Activated CD8-positive, alpha-beta T cell treated with anti-CD3 and anti-CD28 coated beads, Interleukin-2, amount 10 ng/mL, durations not matched to agents 7 days and 5 days (primary cell): ENCODE measurements at regions not wholly inside any gene's neighbourhood (a gene's known extent, or its start where the extent isn't known, plus 50 kb on each side); places are given as distances from the start of the nearest gene placed in this dataset.

ENCODE experiments used
- ATAC-seq: fragments of 150-1000 bp; cut with Tn5 transposase; one replicate; pipeline ENCODE4 v1.10.0; 2021; ENCODE audit warnings: moderate library complexity
- CTCF ChIA-PET: fragments of 350-600 bp; sonication (Branson Sonifier 250); formaldehyde crosslinking; loops from one replicate; lab custom pipeline; 2021; ENCODE audit warnings: antibody characterized with exemption; lab: Charles Lee
- POLR2A ChIA-PET: fragments of 350-600 bp; sonication (Branson Sonifier 250); formaldehyde crosslinking; loops from one replicate; lab custom pipeline; 2021; ENCODE audit warnings: antibody characterized with exemption; lab: Charles Lee
- DNase-seq: peaks from one replicate; pipeline ENCODE4 v3.0.0-alpha.2; 2020
- H3K27ac Mint-ChIP-seq: one replicate; pipeline ENCODE4 v1.8.0; 2021; ENCODE audit warnings: mild to moderate bottlenecking, mixed read lengths
- H3K27me3 Mint-ChIP-seq: one replicate; pipeline ENCODE4 v1.8.0; 2021; ENCODE audit warnings: low read depth, mixed read lengths
- H3K36me3 Mint-ChIP-seq: one replicate; pipeline ENCODE4 v1.8.0; 2021; ENCODE audit warnings: low read depth, mixed read lengths
- H3K4me1 Mint-ChIP-seq: one replicate; pipeline ENCODE4 v1.8.0; 2021; ENCODE audit warnings: low read depth, mixed read lengths
- H3K4me3 Mint-ChIP-seq: one replicate; pipeline ENCODE4 v1.8.0; 2021; ENCODE audit warnings: mild to moderate bottlenecking, mixed read lengths
- H3K9me3 Mint-ChIP-seq: one replicate; pipeline ENCODE4 v1.8.0; 2022; ENCODE audit warnings: mixed read lengths; ENCODE audit not compliant: insufficient read depth

GRCh38 chr1:199129247-199129646 is 490.4 kb downstream of the PTPRC start:
- CTCF ChIA-PET, result no interaction called here
- H3K27me3 Mint-ChIP-seq, result peaks cover 5% of the 10 kb centered on the region
- POLR2A ChIA-PET, result no interaction called here
- peaks cover 8% of the 10 kb centered on the region for H3K9me3 Mint-ChIP-seq
- peaks cover 5% of the 10 kb centered on the region for H3K36me3 Mint-ChIP-seq
- no peak overlapping the region for H3K4me3 Mint-ChIP-seq
- H3K27ac Mint-ChIP-seq, result no peak overlapping the region
- no peak for ATAC-seq
- no peak for DNase-seq
- peaks cover 2% of the 10 kb centered on the region for H3K4me1 Mint-ChIP-seq

- ChIA-PET POLR2A (no interaction called here), CTCF (interaction anchor here (1.1 kb wide), 1 partner anchor 111 kb away, joined by 4 read pairs; no protein-coding TSS in a partner anchor)
- H3K9me3 Mint-ChIP-seq, result peaks cover 8% of the 10 kb centered on the region
- peaks cover 5% of the 10 kb centered on the region for H3K27me3 Mint-ChIP-seq
- DNase-seq (no peak), ATAC-seq (no peak)
- no peak overlapping the region for H3K27ac Mint-ChIP-seq
- peaks cover 5% of the 10 kb centered on the region for H3K36me3 Mint-ChIP-seq
- peaks cover 2% of the 10 kb centered on the region for H3K4me1 Mint-ChIP-seq
- no peak overlapping the region for H3K4me3 Mint-ChIP-seq
These were observed 493.2 kb downstream of the PTPRC start for GRCh38 chr1:199132006-199132405.

GRCh38 chr1:199135901-199136300 is 497.1 kb downstream of the PTPRC start:
- no peak for DNase-seq
- ChIA-PET POLR2A (no interaction called here), CTCF (no interaction called here)
- no peak for ATAC-seq
- Mint-ChIP-seq H3K36me3 (peaks cover 5% of the 10 kb centered on the region), H3K27me3 (no peaks in the 10 kb centered on the region), H3K4me3 (no peak overlapping the region), H3K4me1 (peaks cover 6% of the 10 kb centered on the region), H3K9me3 (peaks cover 8% of the 10 kb centered on the region), H3K27ac (no peak overlapping the region)

GRCh38 chr1:199138061-199138460 is 499.2 kb downstream of the PTPRC start:
- Mint-ChIP-seq H3K9me3 (no peaks in the 10 kb centered on the region), H3K27ac (no peak overlapping the region), H3K36me3 (no peaks in the 10 kb centered on the region), H3K27me3 (peaks cover 2% of the 10 kb centered on the region), H3K4me3 (no peak overlapping the region), H3K4me1 (peaks cover 4% of the 10 kb centered on the region)
- DNase-seq (no peak), ATAC-seq (no peak)
- CTCF ChIA-PET, result no interaction called here
- POLR2A ChIA-PET, result no interaction called here

- peaks cover 18% of the 10 kb centered on the region for H3K27me3 Mint-ChIP-seq
- DNase-seq (no peak), ATAC-seq (no peak)
- H3K36me3 Mint-ChIP-seq, result no peaks in the 10 kb centered on the region
- H3K4me3 Mint-ChIP-seq, result no peak overlapping the region
- CTCF ChIA-PET, result interaction anchor here (1.0 kb wide), 1 partner anchor 36 kb away, joined by 3 read pairs; no protein-coding TSS in a partner anchor
- POLR2A ChIA-PET, result interaction anchor here (0.6 kb wide), 1 partner anchor 272 kb away, joined by 4 read pairs; no protein-coding TSS in a partner anchor
- H3K27ac Mint-ChIP-seq, result no peak overlapping the region
- no peaks in the 10 kb centered on the region for H3K4me1 Mint-ChIP-seq
- H3K9me3 Mint-ChIP-seq, result no peaks in the 10 kb centered on the region
These were observed 510.8 kb downstream of the PTPRC start for GRCh38 chr1:199149591-199149990.

GRCh38 chr1:199150756-199151155 is 511.9 kb downstream of the PTPRC start:
- ATAC-seq (no peak), DNase-seq (no peak)
- Mint-ChIP-seq H3K4me3 (no peak overlapping the region), H3K9me3 (no peaks in the 10 kb centered on the region), H3K36me3 (no peaks in the 10 kb centered on the region), H3K4me1 (no peaks in the 10 kb centered on the region), H3K27ac (no peak overlapping the region), H3K27me3 (peaks cover 18% of the 10 kb centered on the region)
- CTCF ChIA-PET, result no interaction called here
- POLR2A ChIA-PET, result no interaction called here

- CTCF ChIA-PET, result interaction anchor here (1.5 kb wide), 1 partner anchor 12 kb away, joined by 4 read pairs; no protein-coding TSS in a partner anchor
- Mint-ChIP-seq H3K4me3 (no peak overlapping the region), H3K4me1 (no peaks in the 10 kb centered on the region), H3K27me3 (peaks cover 11% of the 10 kb centered on the region), H3K36me3 (no peaks in the 10 kb centered on the region), H3K27ac (no peak overlapping the region), H3K9me3 (no peaks in the 10 kb centered on the region)
- POLR2A ChIA-PET, result no interaction called here
- no peak for DNase-seq
- ATAC-seq, result no peak
These were observed 513.0 kb downstream of the PTPRC start for GRCh38 chr1:199151634-199152425.

GRCh38 chr1:199152676-199153075 is 513.8 kb downstream of the PTPRC start:
- no peak overlapping the region for H3K27ac Mint-ChIP-seq
- no peaks in the 10 kb centered on the region for H3K36me3 Mint-ChIP-seq
- H3K27me3 Mint-ChIP-seq, result peaks cover 10% of the 10 kb centered on the region
- CTCF ChIA-PET, result interaction anchor here (1.5 kb wide), 1 partner anchor 11 kb away, joined by 4 read pairs; no protein-coding TSS in a partner anchor
- no peaks in the 10 kb centered on the region for H3K9me3 Mint-ChIP-seq
- H3K4me3 Mint-ChIP-seq, result no peak overlapping the region
- ATAC-seq, result no peak
- H3K4me1 Mint-ChIP-seq, result no peaks in the 10 kb centered on the region
- POLR2A ChIA-PET, result no interaction called here
- DNase-seq, result no peak

GRCh38 chr1:199155166-199156019 is 516.6 kb downstream of the PTPRC start:
- POLR2A ChIA-PET, result no interaction called here
- Mint-ChIP-seq H3K9me3 (no peaks in the 10 kb centered on the region), H3K4me3 (no peak overlapping the region), H3K36me3 (peaks cover 2% of the 10 kb centered on the region), H3K27me3 (peaks cover 3% of the 10 kb centered on the region), H3K27ac (no peak overlapping the region), H3K4me1 (peaks cover under 1% of the 10 kb centered on the region)
- CTCF ChIA-PET, result no interaction called here
- ATAC-seq (no peak), DNase-seq (no peak)

GRCh38 chr1:199157494-199157893 is 518.7 kb downstream of the PTPRC start:
- no peak overlapping the region for H3K27ac Mint-ChIP-seq
- ChIA-PET CTCF (no interaction called here), POLR2A (no interaction called here)

GRCh38 chr1:199160521-199161318 is 521.9 kb downstream of the PTPRC start:
- ATAC-seq (no peak), DNase-seq (no peak)
- CTCF ChIA-PET, result interaction anchor here (1.0 kb wide), 1 partner anchor 83 kb away, joined by 3 read pairs; no protein-coding TSS in a partner anchor
- POLR2A ChIA-PET, result no interaction called here
- Mint-ChIP-seq H3K9me3 (peaks cover 4% of the 10 kb centered on the region), H3K4me1 (peaks cover 39% of the 10 kb centered on the region), H3K27me3 (no peaks in the 10 kb centered on the region), H3K36me3 (peaks cover 3% of the 10 kb centered on the region), H3K27ac (no peak overlapping the region), H3K4me3 (no peak overlapping the region)

More at GRCh38 chr1:199157494-199157893, 518.7 kb downstream of the PTPRC start:
- peaks cover 3% of the 10 kb centered on the region for H3K36me3 Mint-ChIP-seq
- no peak for ATAC-seq
- peaks cover 2% of the 10 kb centered on the region for H3K27me3 Mint-ChIP-seq
- peaks cover 4% of the 10 kb centered on the region for H3K9me3 Mint-ChIP-seq
- DNase-seq, result no peak
- H3K4me3 Mint-ChIP-seq, result no peak overlapping the region
- H3K4me1 Mint-ChIP-seq, result peaks cover 15% of the 10 kb centered on the region
